ENCODE measurements at regions not wholly inside any gene's neighbourhood (a gene's known extent, or its start where the extent isn't known, plus 50 kb on each side); places are given as distances from the start of the nearest gene placed in this dataset.

- no peak for DNase-seq (ENCODE audit: low spot score)
Observed at GRCh38 chr7:67422601-67423000, 426.0 kb downstream of the TYW1 start.

- DNase-seq (ENCODE audit: low spot score): no peak
Observed at GRCh38 chr7:67423065-67423464, 426.4 kb downstream of the TYW1 start.

- no peak for DNase-seq (ENCODE audit: low spot score)
Observed at GRCh38 chr7:67426654-67427053, 430.0 kb downstream of the TYW1 start.

- DNase-seq (ENCODE audit: low spot score): no peak
Observed at GRCh38 chr7:67429735-67430134, 433.1 kb downstream of the TYW1 start.

GRCh38 chr7:67432536-67433234 lies 436.1 kb downstream of the TYW1 start:
- no peak for DNase-seq (ENCODE audit: low spot score)

- DNase-seq (ENCODE audit: low spot score): no peak
Observed at GRCh38 chr7:67435894-67436535, 439.4 kb downstream of the TYW1 start.

- no peak for DNase-seq (ENCODE audit: low spot score)
Observed at GRCh38 chr7:67438198-67438882, 441.7 kb downstream of the TYW1 start.

- no peak for DNase-seq (ENCODE audit: low spot score)
Observed at GRCh38 chr7:67438913-67439505, 442.4 kb downstream of the TYW1 start.

GRCh38 chr7:67440321-67440720 lies 443.7 kb downstream of the TYW1 start:
- no peak for DNase-seq (ENCODE audit: low spot score)

GRCh38 chr7:67445728-67446127 lies 449.1 kb downstream of the TYW1 start:
- DNase-seq (ENCODE audit: low spot score): no peak

- DNase-seq (ENCODE audit: low spot score): no peak
Observed at GRCh38 chr7:67447297-67447696, 450.7 kb downstream of the TYW1 start.

GRCh38 chr7:67448271-67448670 lies 451.6 kb downstream of the TYW1 start:
- DNase-seq (ENCODE audit: low spot score): no peak

GRCh38 chr7:67450171-67450570 lies 453.5 kb downstream of the TYW1 start:
- DNase-seq (ENCODE audit: low spot score): no peak

- DNase-seq (ENCODE audit: low spot score): no peak
Observed at GRCh38 chr7:67451306-67451705, 454.7 kb downstream of the TYW1 start.

- no peak for DNase-seq (ENCODE audit: low spot score)
Observed at GRCh38 chr7:67452516-67453026, 455.9 kb downstream of the TYW1 start.

GRCh38 chr7:67453580-67454380 lies 457.1 kb downstream of the TYW1 start:
- no peak for DNase-seq (ENCODE audit: low spot score)

- DNase-seq (ENCODE audit: low spot score): no peak
Observed at GRCh38 chr7:67455508-67455907, 458.9 kb downstream of the TYW1 start.

- peak; percentile 27 for DNase-seq (ENCODE audit: low spot score)
Observed at GRCh38 chr7:67462781-67463191, 466.2 kb downstream of the TYW1 start.

- no peak for DNase-seq (ENCODE audit: low spot score)
Observed at GRCh38 chr7:67463316-67463715, 466.7 kb downstream of the TYW1 start.

- peak; percentile 25 for DNase-seq (ENCODE audit: low spot score)
Observed at GRCh38 chr7:67463983-67464382, 467.4 kb downstream of the TYW1 start.

GRCh38 chr7:67466109-67466508 lies 469.5 kb downstream of the TYW1 start:
- no peak for DNase-seq (ENCODE audit: low spot score)

- DNase-seq (ENCODE audit: low spot score): peak; percentile 69
Observed at GRCh38 chr7:67470256-67470751, 473.7 kb downstream of the TYW1 start.
